ENCODE measurements at regions not wholly inside any gene's neighbourhood (a gene's known extent, or its start where the extent isn't known, plus 50 kb on each side); places are given as distances from the start of the nearest gene placed in this dataset.

DNA sequence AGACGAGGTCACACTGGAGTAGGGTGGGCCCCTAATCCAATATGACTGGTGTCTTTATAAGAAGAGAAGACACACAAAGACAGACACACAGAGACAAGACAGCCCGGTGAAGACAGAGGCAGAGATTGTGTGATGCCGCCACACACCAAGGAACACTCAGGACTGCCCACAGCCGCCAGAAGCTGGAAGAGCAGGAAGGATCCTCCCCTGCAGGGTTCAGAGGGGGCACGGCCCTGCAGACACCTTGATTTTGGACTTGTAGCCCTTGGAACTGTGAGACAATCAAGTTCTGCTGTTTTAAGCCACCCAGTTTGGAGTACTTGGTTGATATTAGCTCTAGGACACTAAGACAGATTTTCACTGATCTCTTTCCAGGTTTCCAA lies 72.1 kb upstream of the NANOS1 start:
- H3K79me2 ChIP-seq (ENCODE audit: control insufficient read depth in 1 of 2, insufficient read depth in 2 of 2, low read length in 2 of 2) = no peaks in the 10 kb centered on the region
- H2AK5ac ChIP-seq (ENCODE audit: low read depth, low read length) = no peak overlapping the region
- no peaks in the 10 kb centered on the region for H3K79me1 ChIP-seq (ENCODE audit: low read depth, low read length)
- H3K14ac ChIP-seq (ENCODE audit: insufficient read length) = no peak overlapping the region
- H2BK20ac ChIP-seq (ENCODE audit: low read length) = no peak overlapping the region
- no peak for FAIRE-seq
- no peak overlapping the region for H3K23ac ChIP-seq (ENCODE audit: insufficient read length)
- H4K20me1 ChIP-seq (replicated peaks in 1 of 2; ENCODE audit: control insufficient read depth in 1 of 2, insufficient read depth in 2 of 2, low read length in 2 of 2) = peaks cover 0 to 2% of the 10 kb centered on the region in 2 experiments
- no peak overlapping the region for H3K4ac ChIP-seq (replicated peaks; ENCODE audit: insufficient read length, low read depth, low read length)
- H3K27ac ChIP-seq (ENCODE audit: low read depth, low read length) = no peak overlapping the region
- H3K4me3 ChIP-seq (ENCODE audit: extremely low read depth in 1 of 4, insufficient read depth in 2 of 4, low read depth in 3 of 4, low read length in 4 of 4) = no peak overlapping the region
- DNase-seq (ENCODE audit: low read depth in 1 of 2, low spot score in 2 of 2) = no peak
- ChIA-PET POLR2A (ENCODE audit: partially characterized antibody) (interaction anchor here (0.5 kb wide), 1 partner anchor 121 kb away, joined by 3 read pairs; no protein-coding TSS in a partner anchor), CTCF (ENCODE audit: partially characterized antibody) (no interaction called here)
- no peak overlapping the region for H4K91ac ChIP-seq (replicated peaks; ENCODE audit: insufficient read length, low read length)
- no peak overlapping the region for H3K56ac ChIP-seq (replicated peaks; ENCODE audit: insufficient read length, low read depth, low read length)
- H2BK15ac ChIP-seq (ENCODE audit: low read length) = no peak overlapping the region
- H3K27me3 ChIP-seq (replicated peaks in 1 of 4; ENCODE audit: control insufficient read depth in 3 of 4, extremely low read depth in 1 of 4, insufficient read depth in 3 of 4, low read length in 3 of 4) = no peaks in the 10 kb centered on the region
- H3K18ac ChIP-seq (ENCODE audit: extremely low read depth, low read length) = no peak overlapping the region
- no peaks in the 10 kb centered on the region for H3K36me3 ChIP-seq (ENCODE audit: control insufficient read depth in 2 of 4, insufficient read depth in 4 of 4, low read length in 3 of 4)
- no peak overlapping the region for H3K4me2 ChIP-seq (ENCODE audit: insufficient read depth in 1 of 2, low read depth in 2 of 2, low read length in 2 of 2)
- H2BK12ac ChIP-seq (ENCODE audit: low read depth, low read length) = no peak overlapping the region
- no peak overlapping the region for H2AFZ ChIP-seq (ENCODE audit: low read length)
- no peak overlapping the region for H4K5ac ChIP-seq (ENCODE audit: insufficient read length, low read depth, low read length)
- no peaks in the 10 kb centered on the region for H3K9me3 ChIP-seq (ENCODE audit: insufficient read depth in 2 of 2, low read depth in 1 of 2, low read length in 1 of 2)
- H2BK5ac ChIP-seq (ENCODE audit: low read depth, low read length) = no peak overlapping the region
- H4K8ac ChIP-seq (ENCODE audit: extremely low read depth, insufficient read depth, low read length) = no peak overlapping the region
- H3K4me1 ChIP-seq (replicated peaks in 1 of 4; ENCODE audit: control insufficient read depth in 3 of 4, insufficient read depth in 4 of 4, low read length in 3 of 4) = no peaks in the 10 kb centered on the region; a peak in 1 of 7 replicates
- no peak overlapping the region for H3K9ac ChIP-seq (replicated peaks in 1 of 4; ENCODE audit: extremely low read depth in 1 of 4, low read depth in 3 of 4, low read length in 3 of 4)
- WGBS, 2 experiments (ENCODE audit: extremely low coverage in 1 of 2, insufficient coverage in 1 of 2, insufficient read length in 1 of 2, insufficient replicate concordance in 2 of 2, low coverage in 1 of 2, low lambda C conversion rate in 2 of 2, missing lambda C conversion rate in 1 of 2) = 96% methylated on average over 5 of the region's 5 CpGs; no CpG with 5 or more reads in 1 of the 2 experiments
- no peaks in the 10 kb centered on the region for H3K23me2 ChIP-seq (ENCODE audit: low read depth, low read length)
- no peak overlapping the region for H2BK120ac ChIP-seq (replicated peaks; ENCODE audit: low read depth, low read length)
- TF ChIP-seq, protein P1, sequence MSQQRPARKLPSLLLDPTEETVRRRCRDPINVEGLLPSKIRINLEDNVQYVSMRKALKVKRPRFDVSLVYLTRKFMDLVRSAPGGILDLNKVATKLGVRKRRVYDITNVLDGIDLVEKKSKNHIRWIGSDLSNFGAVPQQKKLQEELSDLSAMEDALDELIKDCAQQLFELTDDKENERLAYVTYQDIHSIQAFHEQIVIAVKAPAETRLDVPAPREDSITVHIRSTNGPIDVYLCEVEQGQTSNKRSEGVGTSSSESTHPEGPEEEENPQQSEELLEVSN (IDR thresholded peaks at IDR 0.05) = no peak
- no peak for TF ChIP-seq CHD1 (IDR thresholded peaks at IDR 0.05; ENCODE audit: low read depth, low read length)
- TF ChIP-seq SIRT6 (IDR thresholded peaks at IDR 0.05; ENCODE audit: low read length) = no peak
- TF ChIP-seq FOSL1 (IDR thresholded peaks at IDR 0.05; ENCODE audit: insufficient read depth, low read depth, low read length) = no peak
- TF ChIP-seq EGR1 (IDR thresholded peaks at IDR 0.05; ENCODE audit: borderline replicate concordance, low read depth, low read length) = no peak
- no peak for TF ChIP-seq POLR2AphosphoS5 (IDR thresholded peaks at IDR 0.05; ENCODE audit: low read depth, low read length)
- no peak for TF ChIP-seq SIX5 (IDR thresholded peaks at IDR 0.05; ENCODE audit: low read depth, low read length)
- TF ChIP-seq, protein P2, sequence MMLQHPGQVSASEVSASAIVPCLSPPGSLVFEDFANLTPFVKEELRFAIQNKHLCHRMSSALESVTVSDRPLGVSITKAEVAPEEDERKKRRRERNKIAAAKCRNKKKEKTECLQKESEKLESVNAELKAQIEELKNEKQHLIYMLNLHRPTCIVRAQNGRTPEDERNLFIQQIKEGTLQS (IDR thresholded peaks at IDR 0.05; ENCODE audit: insufficient read depth, low read depth, low read length) = no peak
- TF ChIP-seq CTBP2 (IDR thresholded peaks at IDR 0.05; ENCODE audit: borderline replicate concordance, insufficient read depth, insufficient read length, low read length) = no peak
- TF ChIP-seq EZH2 (IDR thresholded peaks at IDR 0.05; ENCODE audit: low read depth, low read length, severe bottlenecking) = no peak
- no peak for TF ChIP-seq NANOG (IDR thresholded peaks at IDR 0.05; ENCODE audit: insufficient read depth, low read depth, low read length, poor library complexity, severe bottlenecking)
- TF ChIP-seq SRF (IDR thresholded peaks at IDR 0.05; ENCODE audit: low read depth, low read length) = no peak
- TF ChIP-seq HDAC6 (IDR thresholded peaks at IDR 0.05; ENCODE audit: low read depth, low read length) = no peak
- TF ChIP-seq SIN3A (conservative IDR thresholded peaks at IDR 0.05 in 1 of 2, IDR thresholded peaks at IDR 0.05 in 1 of 2; ENCODE audit: low read depth in 1 of 2, low read length in 2 of 2) = no peak

All from H1 (cell line).